NCI-H82 treated with DMSO at 0.1 percent for 48 hours (cell line): ENCODE measurements at regions not wholly inside any gene's neighbourhood (a gene's known extent, or its start where the extent isn't known, plus 50 kb on each side); places are given as distances from the start of the nearest gene placed in this dataset.
"Not testable (repeated sequence)": the region's sequence is repeated elsewhere in the genome, so short reads cannot be mapped to it uniquely, and the experiment has no call there.

Experiments
- DNase-seq: peaks from one replicate; lab custom pipeline; 2025; ENCODE audit not compliant: unreplicated experiment; lab: John Stamatoyannopoulos, UW

GRCh38 chr3:157859541-157859940 lies 246.7 kb downstream of the SHOX2 start:
- no peak for DNase-seq

GRCh38 chr3:157858821-157859220 lies 247.4 kb downstream of the SHOX2 start:
- no peak for DNase-seq

- no peak for DNase-seq
These were observed 248.8 kb downstream of the SHOX2 start for GRCh38 chr3:157857440-157857839.

GRCh38 chr3:157856078-157856939 lies 249.9 kb downstream of the SHOX2 start:
- peak; percentile 83 for DNase-seq

GRCh38 chr3:157845839-157846238 lies 260.4 kb downstream of the SHOX2 start:
- DNase-seq, result not testable (repeated sequence)

- DNase-seq, result no peak
These were observed 261.2 kb downstream of the SHOX2 start for GRCh38 chr3:157844800-157845565.

GRCh38 chr3:157844216-157844615 lies 262.0 kb downstream of the SHOX2 start:
- DNase-seq, result no peak

- DNase-seq, result no peak
These were observed 265.2 kb downstream of the SHOX2 start for GRCh38 chr3:157841029-157841428.

- DNase-seq, result no peak
These were observed 265.7 kb downstream of the SHOX2 start for GRCh38 chr3:157840564-157840963.

GRCh38 chr3:157838457-157838856 lies 267.8 kb downstream of the SHOX2 start:
- DNase-seq, result no peak

- no peak for DNase-seq
These were observed 268.9 kb downstream of the SHOX2 start for GRCh38 chr3:157837336-157837735.

- peak; percentile 52 for DNase-seq
These were observed 270.2 kb downstream of the SHOX2 start for GRCh38 chr3:157836022-157836421.

- no peak for DNase-seq
These were observed 273.6 kb downstream of the SHOX2 start for GRCh38 chr3:157832588-157832987.

- no peak for DNase-seq
These were observed 275.5 kb downstream of the SHOX2 start for GRCh38 chr3:157830556-157831236.

GRCh38 chr3:157829786-157830185 lies 276.4 kb downstream of the SHOX2 start:
- DNase-seq, result no peak

- no peak for DNase-seq
These were observed 281.9 kb downstream of the SHOX2 start for GRCh38 chr3:157824281-157824680.

GRCh38 chr3:157823050-157823449 lies 283.2 kb downstream of the SHOX2 start:
- DNase-seq, result no peak

GRCh38 chr3:157820157-157820517 lies 286.1 kb downstream of the SHOX2 start:
- no peak for DNase-seq

GRCh38 chr3:157819270-157820156 lies 286.7 kb downstream of the SHOX2 start:
- DNase-seq, result no peak

- no peak for DNase-seq
These were observed 289.3 kb downstream of the SHOX2 start for GRCh38 chr3:157816896-157817295.

GRCh38 chr3:157816296-157816695 lies 289.9 kb downstream of the SHOX2 start:
- no peak for DNase-seq
